Activated CD8-positive, alpha-beta memory T cell treated with anti-CD3 and anti-CD28 coated beads, Interleukin-2, amount 10 ng/mL, durations not matched to agents 7 days and 5 days (primary cell): ENCODE measurements at regions not wholly inside any gene's neighbourhood (a gene's known extent, or its start where the extent isn't known, plus 50 kb on each side); places are given as distances from the start of the nearest gene placed in this dataset.
A peak's percentile ranks its signal among the peaks of the same experiment; 100 is the strongest.

Experiments used
- ATAC-seq: fragments of 150-1000 bp; cut with Tn5 transposase; one replicate; pipeline ENCODE4 v1.10.0; 2021; ENCODE audit warnings: moderate library complexity
- CTCF ChIA-PET: fragments of 350-600 bp; sonication (Branson Sonifier 250); formaldehyde crosslinking; loops from one replicate; lab custom pipeline; 2021; ENCODE audit warnings: antibody characterized with exemption; lab: Charles Lee
- DNase-seq: peaks from one replicate; pipeline ENCODE4 v3.0.0-alpha.2; 2020
- H3K27ac Mint-ChIP-seq: one replicate; pipeline ENCODE4 v1.8.0; 2021; ENCODE audit warnings: mild to moderate bottlenecking, mixed read lengths
- H3K27me3 Mint-ChIP-seq: one replicate; pipeline ENCODE4 v1.8.0; 2021; ENCODE audit warnings: mixed read lengths
- H3K36me3 Mint-ChIP-seq: one replicate; pipeline ENCODE4 v1.8.0; 2021; ENCODE audit warnings: mild to moderate bottlenecking, mixed read lengths
- H3K4me1 Mint-ChIP-seq: one replicate; pipeline ENCODE4 v1.8.0; 2021; ENCODE audit warnings: mixed read lengths
- H3K4me3 Mint-ChIP-seq: one replicate; pipeline ENCODE4 v1.8.0; 2021; ENCODE audit warnings: mild to moderate bottlenecking, moderate library complexity, mixed read lengths
- H3K9me3 Mint-ChIP-seq: one replicate; pipeline ENCODE4 v1.8.0; 2022; ENCODE audit warnings: low read depth, mixed read lengths

DNA sequence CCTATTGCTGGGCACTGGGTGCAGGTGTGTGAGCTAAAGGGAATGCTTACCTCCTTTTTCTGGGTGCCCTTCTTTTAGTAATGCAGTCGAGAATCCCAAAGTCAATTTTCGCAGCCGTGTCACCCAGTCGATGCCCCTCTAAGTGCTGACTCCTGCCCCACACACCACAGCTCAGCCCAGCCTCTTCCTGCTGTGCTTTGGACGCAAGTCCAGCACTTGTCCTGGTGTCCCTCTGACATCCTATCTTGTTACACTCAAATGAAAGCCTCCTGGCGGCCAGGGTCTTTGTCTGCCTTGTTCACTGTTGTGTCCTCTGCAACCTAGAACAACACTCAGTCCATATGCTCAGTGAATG lies 58.5 kb upstream of the RUNX3 start:
- Mint-ChIP-seq H3K4me3 (no peak overlapping the region), H3K27ac (no peak overlapping the region), H3K9me3 (no peaks in the 10 kb centered on the region), H3K27me3 (no peaks in the 10 kb centered on the region), H3K36me3 (peaks cover 2% of the 10 kb centered on the region), H3K4me1 (peaks cover 96% of the 10 kb centered on the region)
- no peak for ATAC-seq
- CTCF ChIA-PET = interaction anchor here (1.2 to 4.5 kb wide), 8 partner anchors 8 to 49 kb away, joined by 3 to 43 read pairs (median 6); no protein-coding TSS in a partner anchor
- no peak for DNase-seq

DNA sequence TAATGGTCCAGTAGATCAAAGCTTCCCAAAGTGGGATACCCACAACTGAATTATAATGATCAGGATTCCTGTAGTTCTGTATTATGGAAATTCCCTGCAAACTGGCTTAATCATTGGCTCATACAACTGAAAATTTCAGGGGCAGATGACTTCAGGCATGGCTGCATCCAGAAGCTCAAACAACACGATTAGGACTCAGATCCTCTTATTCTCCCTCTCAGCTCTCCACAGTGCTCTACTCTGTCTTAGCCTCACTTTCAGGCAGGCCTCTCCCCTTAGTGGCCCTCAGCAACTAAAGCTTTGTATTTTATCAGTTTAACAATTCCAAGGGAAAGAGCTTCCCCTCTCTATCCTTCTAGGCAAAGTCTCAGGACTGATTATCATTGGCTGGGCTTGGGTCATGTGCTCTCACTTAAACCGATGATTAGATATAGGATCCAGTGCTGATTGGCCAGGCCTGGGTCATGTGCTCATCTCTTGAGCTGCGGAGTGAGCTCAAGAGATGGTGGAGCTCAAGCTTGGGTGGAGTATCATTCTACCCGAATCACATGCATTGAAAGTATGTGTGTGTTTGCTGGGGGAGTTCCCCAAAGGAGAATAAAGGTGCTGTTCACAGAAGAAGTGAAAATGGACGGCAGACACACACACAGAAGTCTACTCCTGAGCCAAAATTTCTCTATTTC lies 57.9 kb upstream of the RUNX3 start:
- H3K27me3 Mint-ChIP-seq = no peaks in the 10 kb centered on the region
- peaks cover 2% of the 10 kb centered on the region for H3K36me3 Mint-ChIP-seq
- peaks cover 96% of the 10 kb centered on the region for H3K4me1 Mint-ChIP-seq
- DNase-seq (no peak), ATAC-seq (no peak)
- no peak overlapping the region for H3K4me3 Mint-ChIP-seq
- CTCF ChIA-PET = interaction anchor here (1.0 to 4.5 kb wide), 10 partner anchors 9 to 49 kb away, joined by 3 to 43 read pairs (median 6); no protein-coding TSS in a partner anchor
- no peak overlapping the region for H3K27ac Mint-ChIP-seq
- no peaks in the 10 kb centered on the region for H3K9me3 Mint-ChIP-seq

DNA sequence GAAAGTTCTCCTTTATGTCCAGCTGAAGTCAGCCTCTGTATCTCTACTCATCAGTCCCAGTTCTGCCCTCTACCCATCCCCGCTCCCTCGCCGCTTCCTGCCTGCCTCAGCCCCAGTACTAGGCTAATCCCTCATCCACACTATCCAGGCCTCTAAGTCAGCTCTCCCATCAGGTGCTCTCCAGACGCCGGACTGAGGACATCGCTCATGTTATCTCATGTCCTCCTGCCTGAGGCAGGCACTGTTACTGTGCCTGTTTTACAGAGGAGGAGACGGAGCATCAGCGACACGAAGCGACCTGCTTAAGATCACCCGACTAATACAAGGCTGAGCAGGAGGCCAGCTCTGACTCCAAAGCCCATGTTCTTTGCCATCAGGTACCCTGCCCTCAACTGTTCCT lies 57.3 kb upstream of the RUNX3 start:
- no peak overlapping the region for H3K4me3 Mint-ChIP-seq
- CTCF ChIA-PET = interaction anchor here (1.0 to 4.5 kb wide), 10 partner anchors 9 to 50 kb away, joined by 3 to 43 read pairs (median 6); no protein-coding TSS in a partner anchor
- no peaks in the 10 kb centered on the region for H3K36me3 Mint-ChIP-seq
- H3K4me1 Mint-ChIP-seq = peaks cover 96% of the 10 kb centered on the region
- no peak for ATAC-seq
- DNase-seq = no peak
- H3K27ac Mint-ChIP-seq = no peak overlapping the region
- no peaks in the 10 kb centered on the region for H3K27me3 Mint-ChIP-seq
- H3K9me3 Mint-ChIP-seq = no peaks in the 10 kb centered on the region

DNA sequence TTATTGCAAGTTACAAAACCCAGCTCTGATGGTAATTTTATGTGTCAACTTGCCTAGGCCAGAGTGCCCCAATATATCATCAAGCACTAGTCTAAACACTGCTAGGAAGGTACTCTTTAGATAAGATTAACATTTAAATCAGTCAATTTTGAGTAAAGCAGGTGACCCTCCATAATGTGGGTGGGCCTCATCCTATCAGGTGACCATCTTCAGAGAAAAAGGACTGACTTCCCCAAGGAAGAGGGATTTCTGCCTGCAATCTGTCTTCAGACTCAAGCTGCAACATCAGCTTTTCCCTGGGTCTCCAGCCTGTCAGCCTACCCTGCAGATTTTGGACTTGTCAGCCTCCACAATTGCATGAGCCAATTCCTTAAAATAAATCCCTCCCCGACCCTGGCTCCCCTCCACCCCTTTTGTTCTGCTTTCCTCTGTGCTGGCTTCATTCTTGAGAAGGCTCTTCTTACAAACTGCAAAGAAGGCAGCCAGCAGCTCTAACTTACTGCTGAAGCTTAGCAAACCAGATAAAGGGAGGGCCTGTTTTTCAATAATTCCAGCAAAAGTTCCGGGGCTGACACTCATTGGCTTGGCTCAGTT lies 56.4 kb upstream of the RUNX3 start:
- Mint-ChIP-seq H3K4me1 (peaks cover 95% of the 10 kb centered on the region), H3K27ac (no peak overlapping the region), H3K4me3 (no peak overlapping the region), H3K9me3 (no peaks in the 10 kb centered on the region), H3K27me3 (no peaks in the 10 kb centered on the region), H3K36me3 (no peaks in the 10 kb centered on the region)
- CTCF ChIA-PET = interaction anchor here (1.0 to 4.5 kb wide), 7 partner anchors 10 to 51 kb away, joined by 3 to 43 read pairs (median 8); no protein-coding TSS in a partner anchor
- ATAC-seq (no peak), DNase-seq (no peak)

DNA sequence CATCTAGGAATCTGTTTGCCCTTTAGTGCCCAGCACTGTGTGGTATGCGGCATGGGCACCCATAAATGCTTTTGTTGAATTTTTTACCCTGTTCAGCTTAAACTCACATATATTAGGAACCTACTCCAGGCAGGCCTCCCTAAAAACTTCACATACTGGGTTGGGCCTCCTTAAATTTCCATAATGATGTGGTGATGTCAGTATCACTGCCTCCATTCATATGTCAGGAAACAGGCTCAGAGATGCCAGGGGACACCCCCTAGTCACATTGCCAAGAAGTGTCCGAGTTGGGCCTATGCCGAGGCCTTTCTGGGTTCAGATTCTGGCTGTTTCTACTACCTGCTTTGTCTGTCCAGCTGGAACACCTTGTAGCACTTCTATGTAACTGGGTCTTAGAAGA lies 55.7 kb upstream of the RUNX3 start:
- Mint-ChIP-seq H3K4me3 (peak overlapping the region; percentile 21), H3K4me1 (peaks cover 95% of the 10 kb centered on the region), H3K27ac (peak overlapping the region; percentile 62), H3K36me3 (no peaks in the 10 kb centered on the region), H3K27me3 (no peaks in the 10 kb centered on the region), H3K9me3 (no peaks in the 10 kb centered on the region)
- ATAC-seq (no peak), DNase-seq (no peak)
- CTCF ChIA-PET = interaction anchor here (0.7 to 4.5 kb wide), 9 partner anchors 11 to 57 kb away, joined by 3 to 43 read pairs (median 8); no protein-coding TSS in a partner anchor

DNA sequence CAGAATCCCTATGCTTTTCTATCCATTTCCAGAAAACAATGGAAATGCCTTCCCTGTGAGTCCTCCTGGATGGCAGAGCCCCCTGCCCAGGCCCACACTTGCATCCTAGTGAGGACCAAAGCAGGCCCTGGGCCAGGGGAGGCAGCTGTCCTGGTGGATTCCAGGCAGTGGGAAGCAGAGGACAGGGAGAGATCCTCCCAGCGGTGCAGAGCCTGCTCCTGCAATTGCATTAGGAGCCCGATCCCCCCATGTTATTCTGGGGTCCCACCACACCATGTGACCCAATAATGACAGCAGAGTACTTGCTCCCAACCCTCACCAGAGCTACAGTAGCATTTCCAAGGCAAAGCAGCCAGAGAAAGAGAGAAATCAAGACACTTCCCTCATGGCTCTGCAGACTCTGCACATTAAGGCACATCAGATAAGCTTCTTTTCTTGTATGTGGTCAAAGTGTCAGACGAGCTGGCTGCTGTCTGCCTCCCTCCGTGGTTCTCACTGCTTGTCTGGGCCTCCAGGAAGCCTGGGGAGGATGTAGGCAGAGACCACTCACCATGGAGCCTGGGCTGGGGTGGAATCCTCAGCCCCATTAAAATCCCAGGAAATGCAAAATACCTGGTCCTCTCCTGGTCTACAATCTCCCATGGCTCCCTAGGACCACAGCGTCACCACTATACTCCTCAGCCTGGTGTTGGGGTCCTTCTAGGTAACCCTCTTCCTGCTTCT lies 54.9 kb upstream of the RUNX3 start:
- Mint-ChIP-seq H3K27me3 (no peaks in the 10 kb centered on the region), H3K36me3 (no peaks in the 10 kb centered on the region), H3K4me3 (peak overlapping the region; percentile 32), H3K27ac (peak overlapping the region; percentile 62), H3K4me1 (peaks cover 93% of the 10 kb centered on the region), H3K9me3 (no peaks in the 10 kb centered on the region)
- CTCF ChIA-PET = interaction anchor here (0.7 to 4.5 kb wide), 12 partner anchors 11 to 116 kb away, joined by 3 to 43 read pairs (median 6); no protein-coding TSS in a partner anchor
- DNase-seq (peak; percentile 82), ATAC-seq (peak; percentile 87)

DNA sequence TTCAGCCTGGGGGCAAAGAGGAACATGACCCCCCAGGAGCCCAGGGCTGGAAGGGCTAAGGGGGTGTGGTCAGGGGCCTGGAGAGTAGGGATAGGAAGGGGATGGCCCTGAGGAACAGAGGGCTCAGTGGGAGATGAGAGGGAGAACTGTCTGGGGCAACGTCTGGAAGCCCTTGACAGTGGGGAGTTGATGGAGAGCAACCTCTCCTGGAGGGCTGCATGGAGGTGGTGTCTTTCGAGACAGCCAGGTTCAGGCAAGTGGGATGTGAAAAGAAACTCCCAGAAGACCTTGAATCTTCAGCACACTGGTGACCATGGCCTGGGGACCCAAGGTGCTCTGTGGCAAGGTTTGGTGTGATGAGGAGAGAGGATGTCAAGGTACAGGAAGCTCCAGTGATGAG lies 54.2 kb upstream of the RUNX3 start:
- Mint-ChIP-seq H3K4me1 (peaks cover 93% of the 10 kb centered on the region), H3K27me3 (no peaks in the 10 kb centered on the region), H3K4me3 (no peak overlapping the region), H3K36me3 (no peaks in the 10 kb centered on the region), H3K27ac (no peak overlapping the region), H3K9me3 (no peaks in the 10 kb centered on the region)
- no peak for DNase-seq
- ATAC-seq = peak; percentile 21
- CTCF ChIA-PET = interaction anchor here (0.7 to 4.5 kb wide), 10 partner anchors 10 to 117 kb away, joined by 3 to 43 read pairs (median 8); no protein-coding TSS in a partner anchor

DNA sequence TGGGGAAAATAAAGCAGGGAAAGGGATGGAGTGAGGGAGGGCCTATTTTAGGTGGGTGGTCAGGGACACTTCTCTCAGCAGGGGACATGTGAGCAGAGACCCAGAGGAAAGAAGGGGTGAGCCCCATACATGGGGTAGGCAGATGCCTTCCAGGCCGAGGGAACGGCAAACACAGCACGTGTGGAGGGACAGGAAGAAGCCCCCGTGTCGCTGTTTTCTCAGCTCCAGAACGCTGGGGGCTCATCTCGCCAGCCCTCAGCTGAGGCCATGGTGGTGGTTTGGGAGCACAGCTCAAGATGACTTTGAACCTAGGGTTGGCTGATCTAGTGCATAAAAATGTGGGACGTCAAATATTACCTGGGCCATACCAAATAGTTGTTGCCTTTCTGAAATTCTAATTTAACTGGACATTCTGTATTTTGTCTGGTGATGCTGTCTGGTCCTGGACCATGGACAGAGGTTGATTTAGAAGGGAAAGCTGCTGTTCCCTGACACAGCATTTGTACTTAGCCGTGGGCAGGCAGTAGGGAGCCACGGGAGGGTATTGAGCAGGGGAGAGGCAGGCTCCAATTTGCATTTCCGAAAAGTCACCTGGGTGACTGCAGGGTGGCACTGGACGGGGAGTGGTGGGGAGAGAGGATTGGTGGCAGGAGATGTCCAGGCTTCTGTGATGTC lies 53.1 kb upstream of the RUNX3 start:
- DNase-seq = no peak
- Mint-ChIP-seq H3K4me3 (no peak overlapping the region), H3K27ac (no peak overlapping the region)

DNA sequence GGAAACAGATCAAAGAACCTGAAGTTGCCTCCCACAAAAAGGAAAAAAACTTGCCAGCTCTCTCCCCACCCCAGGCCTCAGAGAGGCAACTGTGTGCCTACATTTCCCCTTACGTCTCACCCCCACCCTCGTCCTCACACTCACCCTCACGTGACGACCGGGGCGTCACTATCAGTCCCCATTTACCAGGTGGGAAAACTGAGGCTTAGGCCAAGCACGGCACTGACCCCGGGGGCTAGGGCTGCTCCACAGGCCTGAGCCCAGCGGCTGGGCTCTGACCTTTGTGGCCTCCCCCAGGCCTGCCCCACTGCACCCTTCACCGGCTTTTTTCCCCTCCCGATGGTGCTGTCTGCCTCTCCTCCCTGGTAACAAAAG lies 51.5 kb upstream of the RUNX3 start:
- ATAC-seq (peak; percentile 21), DNase-seq (no peak)
- H3K36me3 Mint-ChIP-seq = peaks cover 11% of the 10 kb centered on the region
- H3K27me3 Mint-ChIP-seq = no peaks in the 10 kb centered on the region
- peak overlapping the region; percentile 8 for H3K4me3 Mint-ChIP-seq
- peaks cover 3% of the 10 kb centered on the region for H3K9me3 Mint-ChIP-seq
- H3K4me1 Mint-ChIP-seq = peaks cover 86% of the 10 kb centered on the region
- peak overlapping the region; percentile 71 for H3K27ac Mint-ChIP-seq
- CTCF ChIA-PET = interaction anchor here (1.0 to 3.8 kb wide), 9 partner anchors 8 to 120 kb away, joined by 3 to 19 read pairs (median 7); no protein-coding TSS in a partner anchor

More for the DNA sequence above, 53.1 kb upstream of the RUNX3 start:
- no peak for ATAC-seq
- Mint-ChIP-seq H3K4me1 (peaks cover 94% of the 10 kb centered on the region), H3K27me3 (no peaks in the 10 kb centered on the region), H3K36me3 (peaks cover 3% of the 10 kb centered on the region), H3K9me3 (no peaks in the 10 kb centered on the region)
- CTCF ChIA-PET = interaction anchor here (1.5 to 3.8 kb wide), 6 partner anchors 9 to 119 kb away, joined by 3 to 19 read pairs (median 8); no protein-coding TSS in a partner anchor

DNA sequence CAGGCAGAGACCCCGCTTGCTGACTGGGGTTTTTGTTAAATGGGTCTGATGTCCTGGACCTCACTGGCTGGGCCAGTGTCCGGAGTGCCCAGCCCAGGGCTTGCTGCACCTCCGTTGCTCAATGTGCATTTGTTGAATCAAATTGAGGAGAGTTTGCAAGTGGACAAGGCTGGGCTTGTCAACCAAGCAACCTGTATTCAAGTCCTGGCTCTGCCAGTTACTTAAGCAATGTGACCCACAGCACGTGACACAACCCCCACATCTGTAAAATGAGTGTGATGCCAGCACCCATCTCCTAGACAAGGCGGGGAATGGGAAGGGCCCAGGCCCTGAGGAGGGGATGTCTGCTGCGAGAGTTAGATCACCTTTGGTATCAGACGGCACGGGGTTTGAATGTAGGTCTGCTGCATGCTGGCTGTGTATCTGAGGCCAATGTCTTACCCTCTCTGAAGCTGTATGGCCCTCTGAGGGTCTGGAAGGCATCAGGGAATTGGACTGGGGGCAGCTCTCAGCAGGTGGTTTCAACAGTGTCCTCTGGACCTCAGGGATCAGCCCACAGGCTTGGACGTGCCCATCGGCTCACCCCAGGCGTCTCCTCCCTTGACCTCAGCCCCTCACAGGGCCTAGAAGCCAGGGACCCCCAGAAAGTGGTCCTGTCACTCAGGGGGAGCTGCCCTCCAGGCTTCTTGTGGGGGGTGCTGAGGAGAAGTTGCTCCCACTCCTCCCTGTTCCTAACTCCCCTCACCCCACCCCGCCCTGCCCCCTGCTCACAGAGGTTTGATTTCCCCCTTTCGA lies 51.0 kb upstream of the RUNX3 start:
- DNase-seq (no peak), ATAC-seq (no peak)
- Mint-ChIP-seq H3K27me3 (no peaks in the 10 kb centered on the region), H3K9me3 (peaks cover 7% of the 10 kb centered on the region), H3K4me1 (peaks cover 80% of the 10 kb centered on the region), H3K4me3 (no peak overlapping the region), H3K27ac (peak overlapping the region; percentile 71), H3K36me3 (peaks cover 15% of the 10 kb centered on the region)
- CTCF ChIA-PET = interaction anchor here (1.0 to 3.8 kb wide), 10 partner anchors 9 to 115 kb away, joined by 3 to 19 read pairs (median 6); no protein-coding TSS in a partner anchor
